ENCODE measurements at regions not wholly inside any gene's neighbourhood (a gene's known extent, or its start where the extent isn't known, plus 50 kb on each side); places are given as distances from the start of the nearest gene placed in this dataset.
"Not testable (repeated sequence)": the region's sequence is repeated elsewhere in the genome, so short reads cannot be mapped to it uniquely, and the experiment has no call there.

GRCh38 chr5:21594566-21594965 lies 1258.6 kb downstream of the CDH12 start:
- DNase-seq = no peak

GRCh38 chr5:21593261-21593660 lies 1259.9 kb downstream of the CDH12 start:
- no peak for DNase-seq

GRCh38 chr5:21581508-21581907 lies 1271.6 kb downstream of the CDH12 start:
- peak; percentile 31 for DNase-seq

GRCh38 chr5:21574961-21575360 lies 1278.2 kb downstream of the CDH12 start:
- DNase-seq = no peak

GRCh38 chr5:21574438-21574837 lies 1278.7 kb downstream of the CDH12 start:
- DNase-seq = no peak

- DNase-seq = peak; percentile 43
Observed at GRCh38 chr5:21573416-21574314, 1279.5 kb downstream of the CDH12 start.

- DNase-seq = not testable (repeated sequence)
Observed at GRCh38 chr5:21571196-21571595, 1281.9 kb downstream of the CDH12 start.

GRCh38 chr5:21559109-21559508 lies 1294.0 kb downstream of the CDH12 start:
- not testable (repeated sequence) for DNase-seq

GRCh38 chr5:21552263-21552662 lies 1300.9 kb downstream of the CDH12 start:
- DNase-seq = not testable (repeated sequence)

- DNase-seq = not testable (repeated sequence)
Observed at GRCh38 chr5:21550916-21551315, 1302.2 kb downstream of the CDH12 start.

- not testable (repeated sequence) for DNase-seq
Observed at GRCh38 chr5:21547656-21548055, 1305.5 kb downstream of the CDH12 start.

GRCh38 chr5:21535114-21535513 lies 1318.0 kb downstream of the CDH12 start:
- DNase-seq = not testable (repeated sequence)

- DNase-seq = not testable (repeated sequence)
Observed at GRCh38 chr5:21521157-21521556, 1332.0 kb downstream of the CDH12 start.

- DNase-seq = not testable (repeated sequence)
Observed at GRCh38 chr5:21496926-21497325, 1356.2 kb downstream of the CDH12 start.

- not testable (repeated sequence) for DNase-seq
Observed at GRCh38 chr5:21496056-21496455, 1357.1 kb downstream of the CDH12 start.

- DNase-seq = not testable (repeated sequence)
Observed at GRCh38 chr5:21495235-21495634, 1357.9 kb downstream of the CDH12 start.

- not testable (repeated sequence) for DNase-seq
Observed at GRCh38 chr5:21494033-21494432, 1359.1 kb downstream of the CDH12 start.

- DNase-seq = not testable (repeated sequence)
Observed at GRCh38 chr5:21491182-21491581, 1362.0 kb downstream of the CDH12 start.

- DNase-seq = not testable (repeated sequence)
Observed at GRCh38 chr5:21488828-21489227, 1364.3 kb downstream of the CDH12 start.

GRCh38 chr5:21485458-21486000 lies 1367.6 kb downstream of the CDH12 start:
- not testable (repeated sequence) for DNase-seq

GRCh38 chr5:21484498-21484889 lies 1368.7 kb downstream of the CDH12 start:
- DNase-seq = not testable (repeated sequence)

GRCh38 chr5:21483790-21484497 lies 1369.2 kb downstream of the CDH12 start:
- DNase-seq = not testable (repeated sequence)

- not testable (repeated sequence) for DNase-seq
Observed at GRCh38 chr5:21482983-21483650, 1370.0 kb downstream of the CDH12 start.

All from NCI-H2171 treated with DMSO at 0.1 percent for 48 hours (cell line).